Left hindlimb (tissue), 1 donor: ENCODE measurements at regions not wholly inside any gene's neighbourhood (a gene's known extent, or its start where the extent isn't known, plus 50 kb on each side); places are given as distances from the start of the nearest gene placed in this dataset.

Experiments used
- DNase-seq: peaks from one replicate; pipeline ENCODE4 v3.0.0-alpha.2; 2018

GRCh38 chr5:97854871-97855762 lies 672.1 kb upstream of the RIOK2 start:
- DNase-seq = no peak

- no peak for DNase-seq
These were observed 691.4 kb upstream of the RIOK2 start for GRCh38 chr5:97874491-97874890.

DNA sequence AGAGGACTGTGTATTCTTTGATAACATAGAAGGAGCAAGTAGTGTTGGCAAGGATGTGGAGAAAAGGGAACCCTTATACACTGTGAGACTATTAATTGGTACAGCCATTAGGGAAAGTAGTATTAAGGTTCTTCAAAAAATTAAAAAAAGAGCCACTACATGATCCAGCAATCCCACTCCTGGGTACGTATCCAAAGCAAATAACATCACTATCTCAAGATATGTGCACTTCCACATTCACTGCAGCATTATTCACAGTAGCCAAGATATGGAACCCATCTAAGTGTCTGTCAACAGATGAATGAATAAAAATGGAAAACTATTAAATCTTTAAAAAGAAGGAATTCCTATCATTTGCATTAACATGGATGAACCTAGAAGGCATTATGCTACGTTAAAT lies 693.2 kb upstream of the RIOK2 start:
- DNase-seq = no peak

DNA sequence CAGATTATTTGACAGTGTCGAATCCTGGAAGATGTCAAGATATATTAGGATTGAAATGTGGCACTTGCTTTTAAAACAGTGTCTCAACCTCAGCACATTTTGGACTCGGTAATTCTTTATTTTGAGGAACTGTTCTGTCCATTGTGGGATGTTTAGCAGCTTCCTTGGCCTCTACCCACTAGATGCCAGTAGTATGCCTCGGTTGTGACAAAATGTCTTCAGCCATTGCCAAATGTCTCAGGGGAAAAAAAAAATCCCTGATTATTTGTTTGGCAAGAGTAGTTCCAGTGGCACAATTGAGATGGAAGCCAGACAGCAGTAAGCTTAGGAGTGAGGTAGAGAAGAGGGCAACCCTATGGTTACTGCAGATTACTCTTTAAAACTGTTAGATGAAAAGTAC lies 694.5 kb upstream of the RIOK2 start:
- DNase-seq = no peak

DNA sequence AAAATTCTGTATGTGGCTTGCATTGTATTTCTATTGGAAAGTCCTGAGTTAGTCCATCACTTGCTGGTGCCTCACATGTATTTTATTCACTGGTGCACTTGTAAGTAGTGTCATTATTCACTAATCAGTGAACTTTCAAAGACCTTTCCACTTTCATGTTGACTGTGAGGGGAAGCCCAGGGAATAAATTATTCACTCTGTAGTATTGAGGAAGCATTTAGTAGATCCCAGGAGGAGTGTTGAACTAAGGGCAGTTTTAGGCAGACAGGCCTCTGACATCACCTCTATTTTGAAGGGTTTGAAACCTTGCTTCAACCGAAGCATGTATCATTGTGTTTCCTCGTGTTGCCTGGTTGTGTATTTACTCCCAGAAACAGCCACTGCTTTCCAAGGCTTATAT lies 705.4 kb upstream of the RIOK2 start:
- no peak for DNase-seq

- DNase-seq = no peak
These were observed 708.9 kb upstream of the RIOK2 start for GRCh38 chr5:97891971-97892370.

DNA sequence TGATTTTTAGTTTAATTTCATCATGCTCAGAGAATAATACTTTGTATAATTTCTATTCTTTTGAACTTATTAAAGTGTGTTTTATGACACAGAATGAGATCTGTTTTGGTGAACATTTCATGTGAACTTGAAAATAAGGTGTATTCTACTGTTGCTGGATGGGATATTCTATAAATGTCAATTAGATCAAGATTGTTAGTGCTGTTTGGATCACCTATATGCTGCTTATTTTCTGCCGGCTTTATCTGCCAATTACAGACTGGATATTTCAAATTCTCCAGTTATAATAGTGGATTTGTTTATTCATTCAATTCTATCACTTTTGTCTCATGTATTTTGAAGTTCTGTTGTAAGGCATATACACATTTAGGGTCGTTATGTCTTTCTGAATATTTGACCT lies 720.7 kb upstream of the RIOK2 start:
- no peak for DNase-seq

- no peak for DNase-seq
These were observed 723.1 kb upstream of the RIOK2 start for GRCh38 chr5:97906135-97906534.

DNA sequence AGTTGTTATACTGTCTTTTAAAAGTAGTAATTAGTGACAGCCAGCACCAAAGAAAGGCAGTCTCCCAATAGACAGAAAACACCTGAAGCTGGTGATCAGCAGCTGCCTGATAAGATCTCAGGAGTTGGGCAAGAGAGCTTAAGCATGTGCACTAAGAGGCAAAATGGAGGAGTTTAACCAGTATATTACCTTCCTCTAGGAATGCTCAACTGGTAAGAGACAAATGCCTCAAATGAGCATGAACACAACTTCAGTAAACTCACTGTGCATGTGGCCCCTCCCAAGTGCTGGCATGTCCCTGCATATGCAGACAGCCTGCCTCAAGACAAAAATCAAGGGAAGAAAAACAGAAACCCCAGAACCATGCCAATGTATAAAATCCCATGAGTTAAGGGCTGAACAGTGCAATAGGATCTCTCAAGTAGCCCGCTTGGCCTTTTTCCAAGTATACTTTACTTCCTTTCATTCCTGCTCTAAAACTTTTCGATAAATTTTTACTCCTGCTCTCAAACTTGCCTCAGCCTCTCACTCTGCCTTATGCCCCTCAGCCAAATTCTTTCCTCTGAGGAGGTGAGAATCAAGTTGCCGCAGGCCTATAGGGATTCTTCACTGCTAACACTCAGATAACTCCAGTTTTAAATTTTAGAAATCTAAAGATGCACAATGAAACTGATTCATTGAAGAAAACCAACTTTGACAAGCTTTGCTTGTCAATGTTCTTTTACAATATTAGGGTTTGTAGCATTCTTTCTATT lies 724.8 kb upstream of the RIOK2 start:
- DNase-seq = no peak

- no peak for DNase-seq
These were observed 726.5 kb upstream of the RIOK2 start for GRCh38 chr5:97909541-97909940.

DNA sequence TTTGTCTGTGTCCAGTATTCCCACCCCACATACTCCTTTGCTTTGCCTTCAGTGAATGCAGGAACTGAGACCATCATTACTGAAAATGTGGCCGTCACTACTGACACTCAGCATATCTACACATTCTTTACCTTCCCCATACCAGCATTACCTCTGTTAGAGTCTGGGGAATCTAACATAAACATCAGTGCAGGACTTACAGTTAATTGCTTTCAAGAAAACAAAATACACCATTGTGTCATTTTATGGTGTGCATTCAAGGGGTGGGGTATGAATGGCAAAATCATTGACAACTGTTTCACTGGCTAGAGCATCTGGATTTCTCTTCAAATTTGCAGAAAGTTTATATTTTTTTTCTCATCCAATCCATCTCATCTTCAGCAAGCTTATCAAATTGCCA lies 731.4 kb upstream of the RIOK2 start:
- no peak for DNase-seq

- DNase-seq = no peak
These were observed 732.1 kb upstream of the RIOK2 start for GRCh38 chr5:97915106-97915505.

GRCh38 chr5:97918057-97918456 lies 735.0 kb upstream of the RIOK2 start:
- DNase-seq = no peak

DNA sequence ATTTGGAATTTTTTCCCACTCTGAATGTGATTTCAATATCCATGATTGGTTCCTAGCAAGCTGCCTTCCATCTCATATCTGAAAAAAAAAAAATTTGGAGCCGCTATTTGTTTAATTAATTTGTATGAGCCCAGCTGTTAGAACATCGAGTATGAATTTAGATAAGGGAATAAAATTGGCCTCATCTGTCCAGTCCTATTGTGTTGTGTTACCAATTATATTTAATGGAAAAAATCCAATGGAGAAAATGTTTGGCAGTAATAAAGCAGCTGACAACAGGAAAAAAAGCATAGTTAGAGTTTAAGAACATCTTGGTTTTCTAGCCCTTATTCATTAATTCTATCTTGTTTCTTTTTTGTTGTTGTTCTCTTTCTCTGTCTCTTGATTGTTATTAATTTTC lies 735.6 kb upstream of the RIOK2 start:
- DNase-seq = no peak

DNA sequence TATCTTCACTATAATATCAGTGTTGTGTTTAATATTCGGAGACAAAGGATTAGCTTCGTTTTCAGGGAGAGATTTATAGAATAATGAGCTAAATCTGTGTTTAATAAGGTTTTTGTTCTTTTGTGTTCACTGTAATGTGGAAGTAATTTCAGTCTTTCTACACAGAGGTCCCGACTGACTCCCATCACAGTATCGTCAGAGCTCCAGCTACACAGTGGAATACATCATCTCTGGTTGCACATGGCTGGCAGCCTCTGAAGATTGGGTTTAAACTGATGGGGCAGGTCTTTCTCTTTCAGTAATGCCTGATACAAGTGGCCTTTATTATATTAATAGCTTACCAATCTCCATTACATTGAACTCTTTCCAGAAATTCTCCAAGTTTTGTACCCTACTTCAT lies 736.7 kb upstream of the RIOK2 start:
- DNase-seq = no peak

- no peak for DNase-seq
These were observed 739.7 kb upstream of the RIOK2 start for GRCh38 chr5:97922776-97923175.

- DNase-seq = no peak
These were observed 740.4 kb upstream of the RIOK2 start for GRCh38 chr5:97923496-97923895.

DNA sequence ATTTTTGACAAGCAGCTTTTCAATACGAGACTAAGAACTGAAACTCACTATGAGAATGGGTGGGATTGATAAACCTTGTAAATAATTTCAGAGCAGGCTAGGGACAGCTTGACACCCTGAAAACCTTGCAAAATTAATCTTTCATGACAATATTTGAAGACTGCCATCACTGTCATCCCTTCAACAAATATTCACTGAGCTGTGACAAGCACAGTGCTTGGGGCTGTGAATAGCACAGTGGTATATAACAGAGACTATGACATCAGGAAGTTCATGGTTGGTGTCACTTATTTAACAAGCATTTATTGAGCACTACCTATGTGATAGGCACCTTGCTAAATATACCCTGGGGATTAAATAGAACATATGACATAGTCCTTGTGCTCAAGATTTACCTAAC lies 741.0 kb upstream of the RIOK2 start:
- no peak for DNase-seq

DNA sequence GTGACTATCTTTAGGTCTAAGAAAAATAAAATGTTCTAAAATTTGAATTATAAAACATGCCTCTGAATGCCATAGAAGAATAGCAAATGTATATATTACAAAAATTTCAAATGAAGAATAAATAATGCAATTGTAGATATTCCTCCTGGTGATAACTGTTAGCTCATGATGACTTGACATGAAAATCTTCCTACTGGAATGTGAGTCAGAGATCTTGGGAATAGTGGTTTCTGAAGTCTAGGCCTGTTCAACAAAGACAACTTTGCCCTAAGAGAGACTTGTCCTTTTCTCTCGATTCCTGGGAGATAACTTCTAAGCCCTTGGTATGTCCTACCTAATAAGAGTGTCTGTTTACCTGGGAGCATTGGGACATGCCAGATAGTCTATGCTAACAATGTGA lies 746.3 kb upstream of the RIOK2 start:
- no peak for DNase-seq

DNA sequence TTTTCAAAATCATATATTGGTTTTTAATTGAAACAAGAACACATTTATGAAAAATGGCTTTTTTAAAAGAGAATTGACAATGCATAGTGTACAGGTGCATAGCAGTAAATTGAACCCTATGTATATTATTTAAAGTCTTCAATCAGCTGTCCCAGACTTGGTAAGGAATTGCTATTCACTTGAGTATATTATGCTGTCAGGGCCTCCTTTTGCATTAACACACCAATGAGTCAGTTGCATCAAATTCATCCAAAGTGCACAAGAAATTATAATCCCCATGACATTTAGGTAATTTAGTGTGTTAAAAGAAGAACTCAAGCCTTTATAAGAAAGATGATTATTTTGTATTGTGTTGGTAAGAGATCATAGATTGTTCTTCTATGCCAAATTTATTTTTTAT lies 748.8 kb upstream of the RIOK2 start:
- DNase-seq = no peak

DNA sequence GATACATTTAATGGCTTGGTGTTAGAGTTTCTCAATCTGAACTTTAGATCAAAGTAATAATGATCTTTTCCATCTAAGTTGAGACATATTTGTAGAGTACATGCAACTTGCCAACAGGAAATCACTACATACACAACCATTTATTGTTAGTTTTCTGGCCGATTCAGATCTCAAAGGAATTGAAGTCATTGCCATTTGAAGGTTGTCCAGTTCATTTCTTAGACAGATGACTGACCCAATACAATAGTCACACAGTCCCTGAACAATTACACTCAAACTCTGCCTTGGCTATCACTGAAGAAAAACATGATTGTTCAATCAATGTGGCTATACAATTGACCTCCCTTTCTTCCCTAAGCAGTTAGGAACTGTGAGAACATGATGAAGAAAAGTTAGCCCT lies 753.2 kb upstream of the RIOK2 start:
- DNase-seq = no peak

GRCh38 chr5:97937846-97938245 lies 754.8 kb upstream of the RIOK2 start:
- no peak for DNase-seq

DNA sequence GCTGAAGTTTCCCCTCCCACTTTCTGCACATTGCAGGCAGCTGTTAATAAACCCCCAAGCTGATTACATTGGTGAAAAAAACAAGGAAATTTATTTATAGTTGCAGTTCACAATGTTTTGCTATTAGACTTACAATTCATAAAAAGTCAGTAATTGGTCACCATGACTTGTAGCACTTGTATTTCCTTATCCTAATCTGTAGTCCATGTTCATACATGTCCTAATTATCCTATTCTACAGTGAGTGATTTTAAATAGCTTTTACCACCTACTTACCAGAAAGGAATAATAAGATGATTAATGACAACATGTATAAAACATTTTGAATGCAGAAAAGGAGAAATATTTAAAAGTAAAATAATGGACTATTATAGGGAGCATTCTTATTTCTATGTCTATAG lies 760.0 kb upstream of the RIOK2 start:
- DNase-seq = no peak

DNA sequence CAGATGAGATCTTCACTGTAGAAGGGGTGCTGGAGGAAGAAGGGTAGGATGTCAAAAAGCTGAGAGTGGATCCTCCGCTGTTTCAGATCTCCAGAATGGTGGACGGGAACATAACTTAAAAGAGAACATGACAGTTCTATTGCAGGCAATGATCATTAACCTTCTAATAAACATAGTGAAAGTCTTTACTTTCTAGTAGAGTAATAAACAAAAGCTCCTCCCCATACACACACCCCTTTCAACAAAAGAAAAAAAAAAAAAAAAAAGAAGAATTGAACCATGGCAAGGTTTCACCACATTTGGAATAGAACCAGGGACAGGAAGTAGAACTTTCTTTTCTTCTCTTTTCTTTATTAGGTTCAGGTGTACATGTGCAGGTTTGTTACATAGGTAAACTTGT lies 768.1 kb upstream of the RIOK2 start:
- no peak for DNase-seq

DNA sequence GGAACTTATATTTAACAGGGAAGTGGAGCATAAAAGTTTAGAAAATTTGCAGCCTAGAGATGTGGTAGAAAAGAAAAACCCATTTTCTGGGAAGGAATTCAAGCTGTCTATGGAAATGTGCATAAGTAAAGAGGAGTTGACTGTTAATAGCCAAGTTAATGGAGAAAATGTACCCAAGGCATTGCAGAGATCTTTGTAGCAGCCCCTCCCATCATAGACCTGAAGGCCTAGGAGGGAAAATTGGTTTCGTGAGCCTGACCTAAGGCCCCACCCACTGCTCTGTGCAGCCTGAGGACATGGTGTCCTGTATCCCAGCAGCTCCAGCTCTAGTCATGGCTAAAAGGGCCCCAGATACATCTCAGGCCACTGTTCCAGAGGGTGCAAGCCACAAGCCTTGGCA lies 772.4 kb upstream of the RIOK2 start:
- no peak for DNase-seq
